Kidney tubule cell (primary cell): ENCODE measurements at regions not wholly inside any gene's neighbourhood (a gene's known extent, or its start where the extent isn't known, plus 50 kb on each side); places are given as distances from the start of the nearest gene placed in this dataset.
A peak's percentile ranks its signal among the peaks of the same experiment; 100 is the strongest.
"Not testable (repeated sequence)": the region's sequence is repeated elsewhere in the genome, so short reads cannot be mapped to it uniquely, and the experiment has no call there.

Experiments
- DNase-seq: peaks from one replicate; pipeline ENCODE4 v3.0.0-alpha.2; 2018; ENCODE audit warnings: low spot score

GRCh38 chr6:128736780-128737179 is 146.2 kb upstream of the LAMA2 start:
- no peak for DNase-seq

GRCh38 chr6:128731249-128732165 is 151.4 kb upstream of the LAMA2 start:
- DNase-seq = peak; percentile 72

- no peak for DNase-seq
Observed at GRCh38 chr6:128727500-128727899, 155.4 kb upstream of the LAMA2 start.

GRCh38 chr6:128725271-128726233 is 157.4 kb upstream of the LAMA2 start:
- DNase-seq = peak; percentile 84

- DNase-seq = peak; percentile 7
Observed at GRCh38 chr6:128724738-128725137, 158.2 kb upstream of the LAMA2 start.

- DNase-seq = peak; percentile 64
Observed at GRCh38 chr6:128723667-128724066, 159.3 kb upstream of the LAMA2 start.

- DNase-seq = no peak
Observed at GRCh38 chr6:128720891-128721290, 162.0 kb upstream of the LAMA2 start.

- no peak for DNase-seq
Observed at GRCh38 chr6:128719786-128720185, 163.2 kb upstream of the LAMA2 start.

GRCh38 chr6:128713461-128713860 is 169.5 kb upstream of the LAMA2 start:
- DNase-seq = peak; percentile 18

GRCh38 chr6:128712898-128713297 is 170.0 kb upstream of the LAMA2 start:
- peak; percentile 22 for DNase-seq

- no peak for DNase-seq
Observed at GRCh38 chr6:128711149-128711548, 171.8 kb upstream of the LAMA2 start.

GRCh38 chr6:128710315-128710714 is 172.6 kb upstream of the LAMA2 start:
- DNase-seq = no peak

GRCh38 chr6:128704601-128705000 is 178.3 kb upstream of the LAMA2 start:
- DNase-seq = no peak

- DNase-seq = not testable (repeated sequence)
Observed at GRCh38 chr6:128703794-128704193, 179.1 kb upstream of the LAMA2 start.

- peak; percentile 60 for DNase-seq
Observed at GRCh38 chr6:128696691-128697689, 176.6 kb upstream of the PTPRK start.

- DNase-seq = no peak
Observed at GRCh38 chr6:128694303-128695009, 174.1 kb upstream of the PTPRK start.

GRCh38 chr6:128690063-128690462 is 169.7 kb upstream of the PTPRK start:
- DNase-seq = no peak

GRCh38 chr6:128686084-128686483 is 165.7 kb upstream of the PTPRK start:
- DNase-seq = no peak

GRCh38 chr6:128676456-128676855 is 156.1 kb upstream of the PTPRK start:
- peak; percentile 15 for DNase-seq

GRCh38 chr6:128672023-128672422 is 151.6 kb upstream of the PTPRK start:
- no peak for DNase-seq
